ENCODE measurements at regions not wholly inside any gene's neighbourhood (a gene's known extent, or its start where the extent isn't known, plus 50 kb on each side); places are given as distances from the start of the nearest gene placed in this dataset.

GRCh38 chr11:91397134-91397468, 827.5 kb upstream of the FAT3 start:
- TF ChIP-seq, protein P1, sequence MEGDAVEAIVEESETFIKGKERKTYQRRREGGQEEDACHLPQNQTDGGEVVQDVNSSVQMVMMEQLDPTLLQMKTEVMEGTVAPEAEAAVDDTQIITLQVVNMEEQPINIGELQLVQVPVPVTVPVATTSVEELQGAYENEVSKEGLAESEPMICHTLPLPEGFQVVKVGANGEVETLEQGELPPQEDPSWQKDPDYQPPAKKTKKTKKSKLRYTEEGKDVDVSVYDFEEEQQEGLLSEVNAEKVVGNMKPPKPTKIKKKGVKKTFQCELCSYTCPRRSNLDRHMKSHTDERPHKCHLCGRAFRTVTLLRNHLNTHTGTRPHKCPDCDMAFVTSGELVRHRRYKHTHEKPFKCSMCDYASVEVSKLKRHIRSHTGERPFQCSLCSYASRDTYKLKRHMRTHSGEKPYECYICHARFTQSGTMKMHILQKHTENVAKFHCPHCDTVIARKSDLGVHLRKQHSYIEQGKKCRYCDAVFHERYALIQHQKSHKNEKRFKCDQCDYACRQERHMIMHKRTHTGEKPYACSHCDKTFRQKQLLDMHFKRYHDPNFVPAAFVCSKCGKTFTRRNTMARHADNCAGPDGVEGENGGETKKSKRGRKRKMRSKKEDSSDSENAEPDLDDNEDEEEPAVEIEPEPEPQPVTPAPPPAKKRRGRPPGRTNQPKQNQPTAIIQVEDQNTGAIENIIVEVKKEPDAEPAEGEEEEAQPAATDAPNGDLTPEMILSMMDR (IDR thresholded peaks at IDR 0.05; ENCODE audit: poor library complexity): no peak
- TF ChIP-seq EZH2 (IDR thresholded peaks at IDR 0.05; ENCODE audit: borderline replicate concordance) (no peak), EZH2phosphoT487 (IDR thresholded peaks at IDR 0.05; ENCODE audit: low read depth, severe bottlenecking, unreplicated experiment) (no peak)

Measured in hepatocyte (in vitro differentiated cells).